Fibroblast of the aortic adventitia (primary cell): ENCODE measurements at regions not wholly inside any gene's neighbourhood (a gene's known extent, or its start where the extent isn't known, plus 50 kb on each side); places are given as distances from the start of the nearest gene placed in this dataset.

Source experiments
- DNase-seq: peaks from one replicate; pipeline ENCODE4 v3.0.0-alpha.2; 2010; ENCODE audit warnings: low read depth
- H3K4me3 ChIP-seq: 2 replicates; pipeline ENCODE4 v1.5.1; 2011; ENCODE audit warnings: low read depth, mild to moderate bottlenecking, control low read depth, low read length, moderate library complexity
- CTCF ChIP-seq: IDR thresholded peaks from 2 replicates; pipeline ENCODE4 v1.5.1; 2011; ENCODE audit warnings: mild to moderate bottlenecking, low read length, control low read depth, inconsistent platforms; ENCODE audit not compliant: insufficient read depth

GRCh38 chr12:78790148-78790547 is 74.4 kb upstream of the SYT1 start:
- H3K4me3 ChIP-seq = no peak overlapping the region
- no peak for TF ChIP-seq CTCF
- DNase-seq = no peak

- no peak for DNase-seq
- no peak overlapping the region for H3K4me3 ChIP-seq
- TF ChIP-seq CTCF = no peak
Measured at GRCh38 chr12:78792052-78792698, 72.4 kb upstream of the SYT1 start.

- no peak for TF ChIP-seq CTCF
- no peak overlapping the region for H3K4me3 ChIP-seq
- peak; percentile 26 for DNase-seq
Measured at GRCh38 chr12:78793491-78793890, 71.1 kb upstream of the SYT1 start.

GRCh38 chr12:78793982-78794381 is 70.6 kb upstream of the SYT1 start:
- no peak overlapping the region for H3K4me3 ChIP-seq
- TF ChIP-seq CTCF = no peak
- no peak for DNase-seq

GRCh38 chr12:78795934-78796445 is 68.6 kb upstream of the SYT1 start:
- no peak for TF ChIP-seq CTCF
- H3K4me3 ChIP-seq = no peak overlapping the region
- DNase-seq = no peak

GRCh38 chr12:78797196-78797931 is 67.2 kb upstream of the SYT1 start:
- no peak overlapping the region for H3K4me3 ChIP-seq
- TF ChIP-seq CTCF = no peak
- peak; percentile 48 for DNase-seq
